Activated T-cell treated with anti-CD3 and anti-CD28 coated beads for 48 hours (primary cell): ENCODE measurements at regions not wholly inside any gene's neighbourhood (a gene's known extent, or its start where the extent isn't known, plus 50 kb on each side); places are given as distances from the start of the nearest gene placed in this dataset.

Source experiments
- DNase-seq: peaks from one replicate; pipeline ENCODE4 v3.0.0-alpha.2; 2020; ENCODE audit warnings: low read depth

DNA sequence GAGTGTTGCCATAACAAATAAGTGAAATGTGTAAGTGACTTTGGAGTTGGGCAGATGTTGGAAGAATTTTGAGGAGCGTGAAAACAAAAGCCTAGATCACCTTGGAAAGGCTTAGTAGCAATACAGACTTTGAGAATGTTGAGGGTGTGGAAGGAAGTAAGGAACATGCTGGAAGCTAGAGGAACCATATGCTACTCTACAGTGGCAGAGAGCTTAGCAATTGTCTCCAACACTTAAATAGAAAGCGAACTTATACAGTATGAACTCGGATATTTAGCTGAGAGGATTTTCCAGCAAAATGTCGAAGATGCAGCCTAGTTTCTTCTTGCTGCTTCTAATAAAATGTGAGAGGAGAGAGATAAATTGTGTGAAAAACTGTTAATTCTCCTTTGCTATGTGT, 271.2 kb downstream of the ADRA2A start:
- no peak for DNase-seq

DNA sequence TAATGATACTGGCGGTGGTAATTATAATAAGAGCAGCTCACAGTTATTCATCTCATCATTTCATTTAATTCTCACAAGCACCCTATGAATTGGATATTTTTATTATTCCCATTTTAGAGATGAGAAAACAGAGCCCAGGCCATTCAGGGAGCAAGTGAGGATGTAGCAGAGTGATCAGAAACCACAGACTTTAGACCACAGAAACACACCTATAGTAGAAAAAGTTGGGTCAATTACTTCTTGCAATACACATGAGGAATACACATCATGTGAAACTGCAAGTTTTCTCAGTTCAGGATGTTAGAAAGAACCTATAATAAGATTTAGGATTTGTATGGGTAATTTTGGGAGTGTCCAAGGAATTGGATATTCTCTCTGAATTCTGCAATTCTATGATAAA, 278.0 kb downstream of the ADRA2A start:
- DNase-seq, result no peak

DNA sequence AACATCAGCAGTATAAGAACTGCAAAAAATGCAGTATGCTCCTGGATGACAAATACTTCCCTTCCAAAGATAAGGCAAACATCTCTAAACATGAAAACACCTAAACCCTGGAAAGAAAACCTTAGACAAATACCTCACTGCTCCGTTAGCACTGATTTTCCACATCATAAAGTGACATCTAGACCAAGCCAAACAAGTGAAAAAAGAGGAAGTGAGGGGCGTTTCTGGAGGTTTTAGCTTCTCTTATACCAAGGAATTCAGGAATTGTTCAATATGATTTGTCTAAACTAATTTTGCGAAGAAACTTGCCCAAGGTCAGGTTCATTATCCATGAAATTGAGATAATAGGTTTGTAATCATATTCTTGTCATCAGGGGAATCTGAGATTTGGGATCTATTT, 279.7 kb downstream of the ADRA2A start:
- DNase-seq, result no peak

DNA sequence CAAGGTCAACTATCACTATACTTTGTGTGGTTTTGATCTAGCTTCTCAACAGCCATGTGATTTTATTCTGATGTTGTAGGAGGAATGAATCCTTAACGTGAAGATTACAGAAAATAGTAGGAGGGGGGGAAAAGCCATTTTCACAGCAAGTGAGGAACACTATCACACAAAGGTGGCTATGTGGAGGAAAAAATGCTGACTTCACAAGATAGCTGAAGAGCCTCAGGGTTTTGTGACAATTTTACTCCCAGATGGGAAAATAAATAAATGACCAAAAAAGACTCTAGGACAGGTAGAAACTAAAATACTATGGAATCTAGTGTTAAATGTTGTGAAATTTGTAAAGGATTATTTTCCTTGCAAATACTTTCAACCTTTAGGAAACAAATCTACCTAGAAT, 281.0 kb downstream of the ADRA2A start:
- no peak for DNase-seq

DNA sequence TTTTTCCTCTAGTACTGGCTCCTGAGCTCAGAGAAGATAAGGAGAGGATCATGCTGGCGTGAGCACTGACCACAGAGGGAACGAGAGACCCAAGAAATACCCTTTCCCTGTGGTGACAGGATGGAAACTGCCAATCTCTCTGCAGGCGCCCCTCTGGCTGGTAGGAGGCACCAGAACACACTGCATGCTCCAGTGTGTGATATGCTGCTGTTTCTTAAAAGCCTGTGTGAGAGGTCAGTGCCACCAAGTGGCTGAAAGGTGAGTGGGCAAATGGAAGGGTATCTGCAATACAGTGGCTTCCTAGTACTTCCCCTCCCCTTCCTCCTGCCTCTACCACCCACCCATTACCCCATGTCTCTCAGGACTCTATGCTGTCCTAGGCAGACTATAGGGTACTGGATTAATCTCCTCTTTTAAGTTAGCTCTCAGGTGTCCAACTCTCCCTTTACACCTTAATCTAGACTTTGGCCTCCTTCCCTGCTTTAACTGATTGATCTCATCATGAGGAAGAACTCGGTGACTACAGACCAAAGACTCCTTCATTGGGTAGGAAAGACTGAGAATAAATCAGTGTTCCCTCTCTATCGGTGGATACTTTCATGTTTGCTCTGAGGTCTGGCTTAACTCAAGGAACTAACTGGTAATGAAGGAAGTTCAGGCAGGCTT, 283.6 kb downstream of the ADRA2A start:
- no peak for DNase-seq

DNA sequence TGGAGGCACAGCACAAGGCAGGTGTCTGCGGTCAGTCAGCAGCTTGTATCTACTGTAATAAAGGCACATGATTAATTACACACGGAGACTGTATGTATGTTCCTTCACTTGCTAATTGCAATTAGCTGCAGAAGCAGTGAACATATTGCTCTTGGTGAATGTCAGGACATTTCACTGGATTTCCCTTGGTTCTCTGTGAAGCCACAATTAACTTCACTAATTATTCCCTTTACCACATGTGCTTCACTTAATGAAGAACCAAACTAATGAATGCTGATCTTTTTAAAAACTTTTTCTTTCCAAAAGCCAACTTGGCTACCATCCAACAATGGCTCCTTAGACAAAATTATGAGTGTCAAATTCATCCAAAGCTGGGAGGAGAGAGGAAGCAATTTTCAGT, 290.7 kb downstream of the ADRA2A start:
- no peak for DNase-seq

DNA sequence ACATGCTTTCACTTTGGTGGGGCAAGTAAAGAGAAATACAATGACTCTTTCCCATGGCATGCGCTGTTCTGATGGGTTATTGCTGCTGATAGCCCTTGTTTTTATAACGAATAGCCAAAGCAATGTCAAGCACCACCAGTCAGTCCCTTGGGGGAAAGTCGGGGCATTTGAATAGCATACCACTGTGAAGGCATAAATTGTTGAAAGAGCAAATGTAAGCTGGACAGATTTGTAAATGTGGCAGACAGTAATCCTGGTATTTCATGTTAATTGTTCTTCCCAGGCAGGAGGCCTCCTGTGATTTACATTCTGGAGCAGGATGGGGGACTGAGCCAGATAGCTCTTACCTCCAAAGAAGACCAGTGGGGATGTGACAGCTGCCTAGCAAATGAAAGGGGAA, 293.3 kb downstream of the ADRA2A start:
- DNase-seq, result no peak

DNA sequence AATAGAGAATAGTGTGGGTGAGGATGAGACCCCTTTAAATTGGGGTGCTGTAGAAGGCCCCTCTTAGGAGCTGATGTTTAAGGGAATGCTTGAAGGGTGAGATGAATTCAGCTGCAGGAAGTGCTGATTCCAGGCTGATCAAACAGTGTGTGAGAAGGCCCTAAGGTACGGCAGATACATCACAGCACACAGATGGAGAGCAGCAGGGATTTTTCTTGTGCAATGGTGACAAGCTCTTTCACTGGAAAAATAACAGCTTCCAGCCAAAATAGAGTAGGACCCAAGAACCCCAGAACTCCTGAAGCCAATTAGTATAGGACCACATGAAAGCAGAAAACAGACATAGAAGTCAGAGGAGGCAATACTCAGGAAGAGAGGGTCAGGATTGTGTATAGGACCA, 296.9 kb downstream of the ADRA2A start:
- no peak for DNase-seq

DNA sequence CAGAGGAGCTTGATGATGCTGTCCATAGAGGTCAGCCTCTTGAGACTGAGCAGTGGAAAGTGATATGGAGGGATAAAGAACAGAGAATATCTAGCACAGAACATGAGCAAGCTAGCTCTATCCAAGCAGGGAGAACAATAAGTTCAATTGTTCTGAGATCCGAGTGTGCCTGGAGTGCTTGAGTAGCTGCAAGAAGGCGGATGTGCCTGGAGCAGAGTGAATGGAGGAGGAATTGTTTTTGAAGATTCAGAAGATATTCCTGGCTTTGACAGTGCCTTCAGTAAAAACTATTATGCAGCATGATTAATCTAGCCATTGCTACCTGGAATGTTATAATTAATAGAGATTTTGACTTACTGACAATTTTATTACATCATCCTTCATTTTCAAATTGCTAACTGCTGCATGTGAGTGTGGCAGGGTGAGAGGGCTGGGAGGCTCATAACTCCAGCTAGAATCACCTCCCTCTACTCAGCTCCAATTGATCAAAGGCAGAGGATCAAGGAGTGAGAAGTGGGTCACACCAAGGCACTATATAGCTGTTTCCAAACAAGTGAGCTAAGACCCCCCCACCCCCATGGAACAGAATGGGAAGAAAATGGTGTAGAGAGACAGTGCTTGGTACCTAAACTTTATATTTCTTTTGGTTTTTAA, 302.8 kb downstream of the ADRA2A start:
- no peak for DNase-seq

DNA sequence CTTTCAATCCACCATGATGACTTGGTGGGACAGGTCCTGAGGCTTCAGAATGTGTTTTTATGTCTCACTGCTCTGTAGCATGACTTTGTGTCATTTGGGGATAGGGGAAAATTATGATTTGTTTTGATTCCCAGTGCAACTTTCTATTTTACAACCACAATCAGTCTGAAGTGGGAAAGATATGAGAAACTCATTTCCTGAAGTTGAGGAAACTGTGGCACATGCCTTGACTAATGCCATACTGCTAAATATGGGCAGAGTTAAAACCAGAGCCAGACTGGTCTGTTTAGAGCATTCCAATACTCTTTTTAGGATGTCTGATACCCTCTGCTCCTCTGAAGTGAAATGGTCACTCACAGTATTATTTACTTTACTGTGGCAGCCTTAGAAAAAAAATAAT, 307.7 kb downstream of the ADRA2A start:
- DNase-seq, result no peak

DNA sequence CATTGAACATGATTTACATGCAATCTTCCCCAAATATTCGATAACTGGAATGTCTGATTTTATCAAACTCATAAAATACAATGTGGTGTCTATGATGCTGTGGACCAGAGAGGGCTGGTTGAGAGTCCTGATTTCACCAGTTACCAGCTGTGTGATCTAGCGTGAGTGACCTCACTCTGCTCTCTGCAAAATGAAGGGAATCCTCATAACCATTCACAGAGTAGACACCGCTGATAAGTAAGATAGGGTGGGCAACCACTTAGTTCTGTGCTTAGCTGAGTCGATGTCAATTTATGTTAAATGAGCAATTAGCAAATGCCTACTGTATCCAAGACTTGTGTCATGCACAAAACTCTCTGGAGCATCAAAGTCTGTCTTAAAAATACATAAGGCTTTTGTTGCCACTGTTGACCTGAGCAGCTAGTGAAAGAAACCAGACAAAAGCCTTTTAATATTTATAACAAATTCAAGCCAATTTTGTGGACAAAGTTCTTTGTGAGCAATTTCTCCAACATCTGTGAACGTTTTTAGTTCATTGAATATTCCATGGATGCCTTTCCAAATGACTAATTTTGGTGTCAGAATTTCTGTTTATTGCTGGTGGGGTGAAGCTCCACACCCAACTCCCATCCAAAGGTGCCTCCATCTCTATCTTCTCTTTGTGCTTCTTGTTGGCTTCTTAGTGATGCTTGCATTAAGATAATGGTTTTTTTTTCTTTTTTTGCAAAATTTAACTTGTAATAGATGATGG, 314.2 kb downstream of the ADRA2A start:
- DNase-seq, result no peak

DNA sequence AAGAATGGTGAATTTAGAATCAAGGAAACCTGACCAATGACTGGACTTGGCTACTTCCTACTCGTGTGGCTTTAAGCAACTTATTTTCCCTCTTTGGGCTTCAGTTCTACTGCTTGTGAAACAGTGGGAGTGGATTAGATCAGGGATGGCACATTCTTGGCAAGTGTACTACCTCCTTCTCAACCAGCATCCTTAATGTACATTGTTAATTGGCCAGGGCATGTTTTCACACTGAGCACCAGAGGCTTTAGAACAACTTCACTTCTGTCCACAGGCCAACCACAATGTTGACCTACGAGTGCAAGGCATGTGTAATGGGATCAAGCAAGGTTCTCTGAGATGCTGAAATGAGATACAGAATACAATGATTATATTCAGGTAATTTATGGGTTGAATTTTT, 315.3 kb downstream of the ADRA2A start:
- no peak for DNase-seq

DNA sequence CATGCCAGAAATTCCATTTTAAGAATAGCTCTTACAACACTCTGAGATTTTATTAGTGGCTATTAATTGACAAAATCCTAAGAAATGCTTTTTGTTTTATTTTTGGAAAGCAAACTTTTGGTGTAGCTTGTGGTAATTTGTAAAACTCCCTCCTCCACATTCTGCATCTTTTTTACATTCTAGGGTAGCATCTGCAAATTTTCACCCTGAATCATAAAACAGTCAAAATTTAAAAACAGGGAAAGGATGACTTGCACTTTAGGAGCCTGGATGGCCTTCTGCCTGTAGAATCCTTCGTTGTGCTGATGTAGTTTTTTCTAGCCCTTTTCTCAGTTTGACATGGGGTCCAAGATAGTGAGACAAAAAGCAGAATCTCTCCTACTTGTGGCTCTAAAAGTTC, 316.1 kb downstream of the ADRA2A start:
- no peak for DNase-seq

DNA sequence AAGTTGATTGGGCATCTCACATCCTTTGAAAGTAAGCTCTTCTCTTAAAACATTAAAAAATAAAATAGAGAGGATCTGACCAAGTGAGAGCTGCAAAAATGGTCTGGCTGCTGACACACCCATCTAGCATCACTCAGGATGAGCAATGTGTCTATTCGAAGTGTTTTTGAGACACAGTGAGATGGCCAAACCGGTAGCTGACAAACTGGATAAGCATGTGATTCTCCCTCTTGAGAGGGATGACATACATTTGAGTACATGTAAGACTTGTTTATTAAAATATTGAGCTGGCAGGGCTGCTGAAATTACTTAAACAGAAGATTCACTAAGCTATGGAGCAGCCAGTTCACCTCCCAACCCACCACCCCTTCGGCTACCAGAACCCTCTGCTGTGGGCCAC, 333.9 kb downstream of the ADRA2A start:
- DNase-seq, result no peak

DNA sequence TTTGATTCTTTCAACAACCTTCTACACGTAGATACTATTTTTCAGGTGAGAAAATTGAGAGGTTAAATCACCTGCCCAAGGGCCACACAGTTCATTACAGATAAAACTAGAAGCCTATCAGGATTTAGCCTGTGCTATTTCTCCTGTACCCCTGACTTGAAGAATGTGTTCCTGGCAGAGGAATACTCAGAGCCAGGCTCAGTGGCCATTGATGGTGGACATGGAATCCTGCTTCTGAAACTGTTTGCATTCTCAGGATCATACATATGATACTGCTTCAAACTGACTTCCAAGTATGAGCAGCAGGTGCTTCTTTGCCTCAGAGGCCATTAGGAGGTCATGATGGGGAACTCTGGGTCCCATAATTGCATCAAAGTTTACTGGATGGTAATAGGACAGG, 348.6 kb downstream of the ADRA2A start:
- DNase-seq, result no peak

DNA sequence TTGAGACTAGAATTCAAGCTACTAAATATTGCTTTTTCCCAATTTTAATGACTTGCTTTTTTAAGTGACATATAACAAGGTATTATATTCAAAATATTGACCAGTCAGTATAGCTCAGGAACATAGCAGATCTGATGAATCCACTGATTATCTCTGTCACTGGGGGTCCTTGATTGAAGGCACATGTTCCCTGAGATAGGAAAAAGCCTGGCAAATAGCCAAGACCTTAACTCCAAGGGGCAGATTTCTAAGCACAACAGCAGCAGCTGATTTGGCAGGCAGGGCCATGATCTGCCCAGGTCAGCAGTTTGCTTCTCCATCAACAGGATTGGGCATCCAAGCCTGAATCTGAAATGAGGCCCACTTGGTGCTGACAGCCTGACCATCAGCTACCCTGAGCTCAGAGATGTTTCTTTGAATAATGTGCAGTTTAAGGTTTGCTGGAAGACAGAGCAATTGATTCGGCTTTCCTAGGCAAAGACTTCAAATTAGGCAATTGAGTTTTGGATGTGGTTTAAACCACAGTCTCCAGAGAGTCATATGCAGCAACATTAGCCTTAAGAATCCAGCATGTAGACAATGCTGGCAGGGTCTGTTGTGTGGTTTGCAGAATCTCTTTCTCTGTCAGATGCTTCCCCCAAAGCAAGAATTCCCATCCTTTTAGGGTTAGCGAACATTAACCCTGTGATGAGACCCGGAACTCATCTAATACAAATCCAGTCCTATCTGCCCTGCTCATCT, 352.6 kb downstream of the ADRA2A start:
- DNase-seq, result no peak

DNA sequence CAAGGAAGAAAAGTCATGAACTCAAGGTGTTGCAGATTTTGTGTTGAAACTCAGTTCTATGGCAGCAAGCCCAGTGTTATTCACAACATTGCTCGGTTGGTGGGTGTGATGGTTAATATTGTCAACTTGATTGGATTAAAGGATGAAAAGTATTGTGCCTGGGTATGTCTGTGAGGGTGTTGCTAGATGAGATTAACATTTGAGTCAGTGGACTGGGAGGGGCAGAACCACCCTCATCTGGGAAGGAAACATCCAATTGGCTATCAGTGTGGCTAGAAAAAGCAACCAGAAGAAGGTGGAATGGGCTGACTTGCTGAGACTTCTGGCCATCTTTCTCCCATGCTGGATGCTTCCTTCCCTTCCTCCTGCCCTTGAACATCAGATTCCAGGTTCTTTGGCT, 353.2 kb downstream of the ADRA2A start:
- DNase-seq, result no peak

DNA sequence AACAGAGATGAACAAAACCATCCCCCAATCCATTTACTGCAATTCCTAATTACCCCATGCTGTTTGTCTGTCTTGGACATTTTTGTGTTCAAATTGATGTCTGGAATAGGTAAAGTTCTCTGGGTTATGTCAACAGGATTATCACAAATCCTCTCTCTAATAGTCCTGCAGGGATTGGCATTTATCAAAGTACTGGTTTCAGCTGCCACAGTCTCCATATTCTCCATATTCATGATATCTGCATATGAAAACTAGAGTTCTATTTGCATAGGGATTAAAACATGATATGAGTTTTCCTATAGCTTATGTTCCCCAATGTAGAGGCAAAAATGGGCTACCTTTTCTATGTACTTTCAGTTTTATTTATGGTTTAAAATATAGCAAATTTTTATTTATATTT, 355.8 kb downstream of the ADRA2A start:
- DNase-seq, result no peak

DNA sequence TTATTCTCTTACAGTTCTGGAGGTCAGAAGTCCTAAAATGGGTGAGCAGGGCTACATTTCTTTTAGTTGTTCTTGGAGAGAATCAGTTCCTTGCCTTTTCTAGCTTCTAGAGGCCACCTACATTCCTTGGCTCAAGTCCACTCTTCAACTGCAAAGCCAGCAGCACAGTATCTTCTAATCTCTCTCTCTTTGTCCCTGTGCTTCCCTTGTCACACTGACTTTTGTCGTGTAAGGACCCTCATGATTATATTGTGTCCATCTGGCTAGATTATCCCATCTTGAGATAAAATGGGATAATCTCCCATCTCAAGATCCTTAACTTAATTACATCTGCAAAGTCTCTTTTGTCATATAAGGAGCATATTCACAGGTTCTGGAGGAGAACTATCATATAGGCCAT, 359.0 kb downstream of the ADRA2A start:
- DNase-seq, result no peak

DNA sequence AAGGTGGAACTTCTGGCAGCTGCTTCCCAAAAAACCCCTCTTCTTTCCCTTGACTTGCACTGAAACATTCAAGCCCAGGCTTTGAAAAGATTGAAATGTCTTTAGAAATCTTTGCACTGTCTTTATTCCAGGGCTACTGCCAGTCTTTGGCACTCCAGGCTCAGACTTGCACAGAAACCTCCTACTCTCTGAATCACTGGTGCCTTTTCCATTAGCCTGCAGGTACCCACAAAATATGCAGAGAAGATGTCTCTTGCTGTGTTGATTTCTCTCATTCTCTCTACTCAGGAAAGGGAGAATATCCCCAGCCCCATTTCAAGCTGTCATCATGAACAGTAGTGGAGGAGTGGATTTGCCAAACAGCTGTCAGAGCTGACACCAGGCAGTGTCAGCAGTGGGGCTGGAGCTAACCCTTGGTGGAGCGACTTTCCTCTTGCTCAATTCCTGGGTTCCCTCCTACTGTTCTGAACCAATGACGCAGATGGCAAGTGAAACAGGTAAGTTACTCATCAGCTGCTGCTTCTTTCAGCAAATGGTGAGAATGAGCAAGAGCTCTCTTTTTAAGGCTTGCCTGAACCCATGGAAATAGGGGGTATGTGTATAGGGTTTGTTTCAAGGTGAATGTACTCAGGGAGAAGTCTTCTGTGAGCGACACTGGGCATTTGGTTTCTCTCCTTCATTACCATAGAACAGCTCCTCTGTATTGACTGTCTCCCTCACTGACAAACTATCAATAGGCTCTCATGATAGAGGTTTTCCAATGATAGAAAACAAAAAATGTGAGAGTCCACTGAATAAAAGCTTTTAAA, 362.4 kb downstream of the ADRA2A start:
- no peak for DNase-seq

DNA sequence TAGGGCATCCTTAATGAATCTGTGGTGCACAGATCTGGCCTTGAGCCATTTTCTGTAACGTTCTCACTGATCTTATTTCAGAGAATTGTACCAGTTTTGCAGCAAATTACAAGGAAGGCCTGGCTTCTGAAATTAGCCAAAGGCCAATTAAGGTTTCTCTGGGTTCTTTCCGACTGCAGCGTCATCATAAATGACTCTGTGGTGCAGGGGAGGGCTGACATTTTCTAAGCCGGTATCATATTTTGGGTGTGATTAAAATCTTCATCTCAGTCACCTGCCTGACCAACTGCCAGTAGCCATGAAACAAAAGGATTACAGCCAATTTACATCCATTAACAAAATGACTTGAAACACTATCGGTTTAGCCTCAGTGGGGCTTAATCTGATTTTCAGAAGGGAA, 363.7 kb downstream of the ADRA2A start:
- no peak for DNase-seq

DNA sequence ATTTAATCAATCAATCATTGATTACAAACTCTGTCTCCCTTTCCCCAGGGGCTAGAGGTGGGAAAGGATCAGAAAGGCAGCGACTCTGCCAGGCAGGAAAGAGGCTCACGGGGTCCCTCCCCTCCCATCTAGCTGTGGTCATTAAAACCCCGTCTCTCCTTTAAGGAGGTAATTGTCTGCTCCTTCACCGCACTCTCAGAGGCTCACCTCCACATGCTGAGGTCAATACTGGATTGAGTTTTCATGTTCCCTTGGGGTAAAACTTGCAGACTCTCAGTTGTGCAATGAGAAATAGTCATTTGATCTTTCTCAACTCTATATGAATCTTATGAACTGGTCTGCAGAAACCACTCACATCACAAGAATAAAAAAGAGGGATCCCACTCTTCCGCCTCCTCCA, 368.8 kb downstream of the ADRA2A start:
- no peak for DNase-seq
